GM19025 (cell line): ENCODE measurements at regions not wholly inside any gene's neighbourhood (a gene's known extent, or its start where the extent isn't known, plus 50 kb on each side); places are given as distances from the start of the nearest gene placed in this dataset.

Experiments used
- ATAC-seq: cut with Tn5 transposase; IDR thresholded peaks from one replicate; pipeline ENCODE4 v1.9.1; 2021; ENCODE audit warnings: mild to moderate bottlenecking, low read depth, moderate library complexity; ENCODE audit not compliant: unreplicated experiment

- no peak for ATAC-seq
These were observed 122.9 kb upstream of the PLEKHA5 start for GRCh38 chr12:19006626-19007137.

GRCh38 chr12:19008102-19008501 lies 121.4 kb upstream of the PLEKHA5 start:
- ATAC-seq, result no peak

- no peak for ATAC-seq
These were observed 119.4 kb upstream of the PLEKHA5 start for GRCh38 chr12:19010087-19010486.

- no peak for ATAC-seq
These were observed 118.8 kb upstream of the PLEKHA5 start for GRCh38 chr12:19010726-19011125.

GRCh38 chr12:19012965-19013364 lies 116.6 kb upstream of the PLEKHA5 start:
- ATAC-seq, result no peak

- ATAC-seq, result no peak
These were observed 115.3 kb upstream of the PLEKHA5 start for GRCh38 chr12:19014240-19014639.

GRCh38 chr12:19015285-19015684 lies 114.2 kb upstream of the PLEKHA5 start:
- no peak for ATAC-seq

- ATAC-seq, result no peak
These were observed 111.1 kb upstream of the PLEKHA5 start for GRCh38 chr12:19018302-19018970.

GRCh38 chr12:19021240-19021639 lies 108.3 kb upstream of the PLEKHA5 start:
- ATAC-seq, result no peak

- ATAC-seq, result no peak
These were observed 107.9 kb upstream of the PLEKHA5 start for GRCh38 chr12:19021646-19022045.

- no peak for ATAC-seq
These were observed 104.0 kb upstream of the PLEKHA5 start for GRCh38 chr12:19025582-19025981.

GRCh38 chr12:19026034-19026433 lies 103.5 kb upstream of the PLEKHA5 start:
- ATAC-seq, result no peak

- ATAC-seq, result no peak
These were observed 102.7 kb upstream of the PLEKHA5 start for GRCh38 chr12:19026614-19027488.

GRCh38 chr12:19030180-19030579 lies 99.4 kb upstream of the PLEKHA5 start:
- ATAC-seq, result no peak

- no peak for ATAC-seq
These were observed 98.9 kb upstream of the PLEKHA5 start for GRCh38 chr12:19030603-19031002.

GRCh38 chr12:19031032-19031431 lies 98.5 kb upstream of the PLEKHA5 start:
- ATAC-seq, result no peak

- ATAC-seq, result no peak
These were observed 96.7 kb upstream of the PLEKHA5 start for GRCh38 chr12:19032826-19033225.

GRCh38 chr12:19033244-19033643 lies 96.3 kb upstream of the PLEKHA5 start:
- ATAC-seq, result no peak

- ATAC-seq, result no peak
These were observed 94.6 kb upstream of the PLEKHA5 start for GRCh38 chr12:19034937-19035336.

GRCh38 chr12:19035536-19035935 lies 94.0 kb upstream of the PLEKHA5 start:
- no peak for ATAC-seq

- no peak for ATAC-seq
These were observed 92.7 kb upstream of the PLEKHA5 start for GRCh38 chr12:19036673-19037357.
